NCI-H2029 (cell line): ENCODE measurements at regions not wholly inside any gene's neighbourhood (a gene's known extent, or its start where the extent isn't known, plus 50 kb on each side); places are given as distances from the start of the nearest gene placed in this dataset.
"Not testable (repeated sequence)": the region's sequence is repeated elsewhere in the genome, so short reads cannot be mapped to it uniquely, and the experiment has no call there.

Experiments
- DNase-seq: peaks from one replicate; lab custom pipeline; 2025; lab: John Stamatoyannopoulos, UW

- no peak for DNase-seq
These were observed 69.3 kb upstream of the HELT start for GRCh38 chr4:184949020-184949419.

GRCh38 chr4:184950117-184950830, 68.0 kb upstream of the HELT start:
- DNase-seq: no peak

GRCh38 chr4:184950926-184951325, 67.4 kb upstream of the HELT start:
- DNase-seq: no peak

GRCh38 chr4:184951668-184952160, 66.6 kb upstream of the HELT start:
- DNase-seq: no peak

GRCh38 chr4:184952522-184952921, 65.8 kb upstream of the HELT start:
- DNase-seq: no peak

- DNase-seq: no peak
These were observed 64.8 kb upstream of the HELT start for GRCh38 chr4:184953421-184953945.

GRCh38 chr4:184953971-184954370, 64.3 kb upstream of the HELT start:
- no peak for DNase-seq

- DNase-seq: no peak
These were observed 63.8 kb upstream of the HELT start for GRCh38 chr4:184954482-184954881.

GRCh38 chr4:184955116-184955515, 63.2 kb upstream of the HELT start:
- no peak for DNase-seq

- no peak for DNase-seq
These were observed 62.7 kb upstream of the HELT start for GRCh38 chr4:184955636-184956035.

- no peak for DNase-seq
These were observed 60.7 kb upstream of the HELT start for GRCh38 chr4:184957446-184958115.

GRCh38 chr4:184958127-184958922, 60.0 kb upstream of the HELT start:
- DNase-seq: no peak

- DNase-seq: no peak
These were observed 59.4 kb upstream of the HELT start for GRCh38 chr4:184958923-184959210.

GRCh38 chr4:184959309-184959708, 59.0 kb upstream of the HELT start:
- no peak for DNase-seq

GRCh38 chr4:184959786-184960185, 58.5 kb upstream of the HELT start:
- DNase-seq: no peak

- DNase-seq: no peak
These were observed 57.8 kb upstream of the HELT start for GRCh38 chr4:184960505-184960971.

GRCh38 chr4:184961660-184962059, 56.6 kb upstream of the HELT start:
- DNase-seq: peak; percentile 3

- DNase-seq: no peak
These were observed 56.1 kb upstream of the HELT start for GRCh38 chr4:184962125-184962638.

GRCh38 chr4:184965230-184966050, 52.9 kb upstream of the HELT start:
- not testable (repeated sequence) for DNase-seq

- not testable (repeated sequence) for DNase-seq
These were observed 52.1 kb upstream of the HELT start for GRCh38 chr4:184966051-184966691.

GRCh38 chr4:184967699-184968098, 50.6 kb upstream of the HELT start:
- not testable (repeated sequence) for DNase-seq
